ENCODE measurements at regions not wholly inside any gene's neighbourhood (a gene's known extent, or its start where the extent isn't known, plus 50 kb on each side); places are given as distances from the start of the nearest gene placed in this dataset.

- TF ChIP-seq, protein P1, sequence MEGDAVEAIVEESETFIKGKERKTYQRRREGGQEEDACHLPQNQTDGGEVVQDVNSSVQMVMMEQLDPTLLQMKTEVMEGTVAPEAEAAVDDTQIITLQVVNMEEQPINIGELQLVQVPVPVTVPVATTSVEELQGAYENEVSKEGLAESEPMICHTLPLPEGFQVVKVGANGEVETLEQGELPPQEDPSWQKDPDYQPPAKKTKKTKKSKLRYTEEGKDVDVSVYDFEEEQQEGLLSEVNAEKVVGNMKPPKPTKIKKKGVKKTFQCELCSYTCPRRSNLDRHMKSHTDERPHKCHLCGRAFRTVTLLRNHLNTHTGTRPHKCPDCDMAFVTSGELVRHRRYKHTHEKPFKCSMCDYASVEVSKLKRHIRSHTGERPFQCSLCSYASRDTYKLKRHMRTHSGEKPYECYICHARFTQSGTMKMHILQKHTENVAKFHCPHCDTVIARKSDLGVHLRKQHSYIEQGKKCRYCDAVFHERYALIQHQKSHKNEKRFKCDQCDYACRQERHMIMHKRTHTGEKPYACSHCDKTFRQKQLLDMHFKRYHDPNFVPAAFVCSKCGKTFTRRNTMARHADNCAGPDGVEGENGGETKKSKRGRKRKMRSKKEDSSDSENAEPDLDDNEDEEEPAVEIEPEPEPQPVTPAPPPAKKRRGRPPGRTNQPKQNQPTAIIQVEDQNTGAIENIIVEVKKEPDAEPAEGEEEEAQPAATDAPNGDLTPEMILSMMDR (IDR thresholded peaks at IDR 0.05; ENCODE audit: poor library complexity): no peak
- no peak for TF ChIP-seq EZH2phosphoT487 (IDR thresholded peaks at IDR 0.05; ENCODE audit: low read depth, severe bottlenecking, unreplicated experiment)
- no peak for TF ChIP-seq EZH2 (IDR thresholded peaks at IDR 0.05; ENCODE audit: borderline replicate concordance)
Measured at GRCh38 chr3:190738636-190739155, 123.8 kb downstream of the GMNC start.

All from hepatocyte (in vitro differentiated cells).